GM12878 (cell line): ENCODE measurements at regions not wholly inside any gene's neighbourhood (a gene's known extent, or its start where the extent isn't known, plus 50 kb on each side); places are given as distances from the start of the nearest gene placed in this dataset.

Experiments
- CHD1 ChIP-seq: IDR thresholded peaks from 2 replicates; pipeline ENCODE4 v1.6.1; 2012; ENCODE audit warnings: low read depth, low read length, improper control_type of control experiment
- CTCF ChIP-seq, 3 experiments: IDR thresholded peaks in 2 of 3; conservative IDR thresholded peaks in 1 of 3; 2 replicates each; pipeline ENCODE4 v1.5.1; 2011; ENCODE audit warnings: low read depth in 3 of 3, low read length in 3 of 3, mild to moderate bottlenecking in 3 of 3, control low read depth in 2 of 3, moderate library complexity in 2 of 3, inconsistent platforms in 1 of 3, mixed read lengths in 1 of 3; ENCODE audit not compliant: control insufficient read depth in 2 of 3, insufficient read depth in 1 of 3; ENCODE audit errors: extremely low read depth in 1 of 3
- IRF4 ChIP-seq: IDR thresholded peaks from 2 replicates; pipeline ENCODE4 v1.6.1; 2011; ENCODE audit warnings: low read depth, low read length
- KDM1A ChIP-seq: fragments of 200-600 bp; sonication (generic); IDR thresholded peaks from 2 replicates; pipeline ENCODE4 v1.6.1; 2016; ENCODE audit warnings: borderline replicate concordance
- MEF2B ChIP-seq: fragments of 450-650 bp; IDR thresholded peaks from 2 replicates; pipeline ENCODE4 v1.6.1; 2018; ENCODE audit warnings: mild to moderate bottlenecking, moderate library complexity; ENCODE audit not compliant: partially characterized antibody, poor library complexity, severe bottlenecking
- TARDBP ChIP-seq: IDR thresholded peaks from 2 replicates; pipeline ENCODE4 v1.6.1; 2016; ENCODE audit warnings: borderline replicate concordance
- ZBTB33 ChIP-seq: fragments of 450-650 bp; IDR thresholded peaks from 2 replicates; pipeline ENCODE4 v1.6.1; 2017; ENCODE audit warnings: mild to moderate bottlenecking
- ZNF217 ChIP-seq: fragments of 450-650 bp; IDR thresholded peaks from 2 replicates; pipeline ENCODE4 v1.6.1; 2017; ENCODE audit warnings: antibody characterized with exemption, mild to moderate bottlenecking
- ZZZ3 ChIP-seq: IDR thresholded peaks from 2 replicates; pipeline ENCODE4 v1.6.1; 2011; ENCODE audit warnings: low read depth; ENCODE audit not compliant: control insufficient read depth, insufficient read length

- TF ChIP-seq ZBTB33 (no peak), CTCF (IDR thresholded peaks at IDR 0.05 in 2 of 3, conservative IDR thresholded peaks at IDR 0.05 in 1 of 3; ENCODE audit: control insufficient read depth in 2 of 3, extremely low read depth in 1 of 3, insufficient read depth in 1 of 3, low read depth in 3 of 3, low read length in 3 of 3) (no peak), IRF4 (no peak), ZNF217 (no peak), MEF2B (no peak), ZZZ3 (no peak), KDM1A (no peak), TARDBP (no peak), CHD1 (no peak)
Observed at GRCh38 chr13:53269634-53270033, 241.0 kb downstream of the OLFM4 start.
